ENCODE measurements at regions not wholly inside any gene's neighbourhood (a gene's known extent, or its start where the extent isn't known, plus 50 kb on each side); places are given as distances from the start of the nearest gene placed in this dataset.

- H3K9ac ChIP-seq (replicated peaks; ENCODE audit: extremely low read depth, insufficient read depth, low read length) = no peak overlapping the region
- peaks cover 19 to 22% of the 10 kb centered on the region in 2 experiments for H3K27me3 ChIP-seq (ENCODE audit: control insufficient read depth in 2 of 2, insufficient read depth in 2 of 2, low read length in 2 of 2)
- no peaks in the 10 kb centered on the region for H3K4me1 ChIP-seq (ENCODE audit: control insufficient read depth, extremely low read depth, insufficient read depth, low read length)
- H3K27ac ChIP-seq (ENCODE audit: insufficient read depth, low read depth, low read length) = no peak overlapping the region
- ChIA-PET CTCF (interaction anchor here (1.5 kb wide), 2 partner anchors 19 to 157 kb away, joined by 4 read pairs; no protein-coding TSS in a partner anchor), POLR2A (no interaction called here)
- H4K20me1 ChIP-seq (replicated peaks; ENCODE audit: control insufficient read depth, extremely low read depth, insufficient read depth, low read length) = no peaks in the 10 kb centered on the region
- TF ChIP-seq GATA2 (IDR thresholded peaks at IDR 0.05; ENCODE audit: insufficient read depth, insufficient read length, low read depth, low read length) = no peak
- TF ChIP-seq POLR2AphosphoS5 (IDR thresholded peaks at IDR 0.05; ENCODE audit: insufficient read depth, low read depth, low read length) = no peak
- no peak for TF ChIP-seq MAX (IDR thresholded peaks at IDR 0.05; ENCODE audit: insufficient read depth, insufficient read length)
- no peak for TF ChIP-seq CTCF (IDR thresholded peaks at IDR 0.05; ENCODE audit: extremely low read depth in 1 of 2, insufficient read depth in 1 of 2, low read depth in 1 of 2, low read length in 2 of 2)
- no peak for TF ChIP-seq MYC (IDR thresholded peaks at IDR 0.05; ENCODE audit: low read depth, low read length)
- TF ChIP-seq JUN (IDR thresholded peaks at IDR 0.05; ENCODE audit: borderline replicate concordance, insufficient read depth, insufficient read length, low read depth) = no peak
- no peak for TF ChIP-seq FOS (IDR thresholded peaks at IDR 0.05; ENCODE audit: borderline replicate concordance, insufficient read depth, low read length)
- no peak for TF ChIP-seq EZH2 (IDR thresholded peaks at IDR 0.05; ENCODE audit: borderline replicate concordance, low read depth, low read length, severe bottlenecking)
- no peak for TF ChIP-seq POLR2A (IDR thresholded peaks at IDR 0.05; ENCODE audit: low read depth, low read length)
- no peaks in the 10 kb centered on the region for H3K9me1 ChIP-seq (replicated peaks; ENCODE audit: control insufficient read depth, extremely low read depth, insufficient read depth, low read length)
- no peak overlapping the region for H3K4me3 ChIP-seq (replicated peaks in 1 of 3; ENCODE audit: insufficient read depth in 1 of 3, low read depth in 1 of 3, low read length in 3 of 3)
- DNase-seq (ENCODE audit: low read depth, low spot score) = no peak
- intact Hi-C loops (cut with micrococcal nuclease) = no loop called here
- no TSS peak for BruUV-seq (replicated peaks)
- FAIRE-seq = no peak
- H3K36me3 ChIP-seq (ENCODE audit: control insufficient read depth in 2 of 2, extremely low read depth in 1 of 2, insufficient read depth in 2 of 2, low read length in 2 of 2) = no peaks in the 10 kb centered on the region
- no peak overlapping the region for H3K4me2 ChIP-seq (ENCODE audit: insufficient read depth, low read length)
- no peaks in the 10 kb centered on the region for H3K79me2 ChIP-seq (ENCODE audit: control insufficient read depth, insufficient read depth, low read length)
- H2AFZ ChIP-seq (ENCODE audit: low read depth, low read length) = no peak overlapping the region
- dilution Hi-C loops (cut with MboI; ENCODE audit: extremely low pct_ligation_motif_present, low sequenced_read_pairs) = loop anchor here (10.0 kb wide), 1 partner anchor 59 kb away; no protein-coding TSS in a partner anchor
- H3K9me3 ChIP-seq (replicated peaks; ENCODE audit: control insufficient read depth, insufficient read depth, low read length) = no peaks in the 10 kb centered on the region
Measured at GRCh38 chr1:203424285-203424684, 51.3 kb upstream of the PRELP start.

Data from endothelial cell of umbilical vein (primary cell).